ENCODE measurements at regions not wholly inside any gene's neighbourhood (a gene's known extent, or its start where the extent isn't known, plus 50 kb on each side); places are given as distances from the start of the nearest gene placed in this dataset.

- ChIA-PET CTCF (no interaction called here), SMC1A (ENCODE audit: uncharacterized antibody, unreplicated experiment) (interaction anchor here (0.8 kb wide), 1 partner anchor 12 kb away, joined by 3 read pairs; no protein-coding TSS in a partner anchor), RAD21 (ENCODE audit: unreplicated experiment) (interaction anchor here (0.6 kb wide), 1 partner anchor 202 kb away, joined by 3 read pairs; no protein-coding TSS in a partner anchor), POLR2A (no interaction called here)
- no peak overlapping the region for H3K4me3 ChIP-seq
- H3K4me2 ChIP-seq (ENCODE audit: control insufficient read depth, insufficient read depth): no peak overlapping the region
- peaks cover 0 to 2% of the 10 kb centered on the region in 2 experiments; a peak in 1 of 4 replicates for H3K27me3 ChIP-seq (replicated peaks in 1 of 2; ENCODE audit: control insufficient read depth in 2 of 2, insufficient read depth in 2 of 2, low read length in 1 of 2)
- H3K4me1 ChIP-seq (ENCODE audit: control insufficient read depth, insufficient read depth, low read length): no peaks in the 10 kb centered on the region
- H3K36me3 ChIP-seq (ENCODE audit: control insufficient read depth in 2 of 2, insufficient read depth in 2 of 2, low read length in 1 of 2): no peaks in the 10 kb centered on the region
- DNase-seq (ENCODE audit: low read depth, low spot score): no peak
- in situ Hi-C loops (cut with MboI) (no loop called here), intact Hi-C loops (cut with micrococcal nuclease; ENCODE audit: unreplicated experiment) (no loop called here)
- no peaks in the 10 kb centered on the region for H3K9me3 ChIP-seq (replicated peaks; ENCODE audit: control insufficient read depth, insufficient read depth, low read length)
- no peaks in the 10 kb centered on the region for H4K20me1 ChIP-seq (ENCODE audit: control insufficient read depth, insufficient read depth)
- no peak for ATAC-seq
- no peak overlapping the region for H2AFZ ChIP-seq (ENCODE audit: control insufficient read depth, low read depth, low read length)
- 26% methylated on average over 17 of the region's 17 CpGs for WGBS (ENCODE audit: insufficient coverage, insufficient replicate concordance, low lambda C conversion rate, missing lambda C conversion rate)
- H3K9ac ChIP-seq (ENCODE audit: control insufficient read depth, insufficient read depth, low read length): no peak overlapping the region
- no peak for TF ChIP-seq SRF (IDR thresholded peaks at IDR 0.05; ENCODE audit: low read depth in 2 of 2, low read length in 2 of 2)
- TF ChIP-seq E2F8 (IDR thresholded peaks at IDR 0.05; ENCODE audit: low read depth, partially characterized antibody): no peak
- no peak for TF ChIP-seq NR2F1 (conservative IDR thresholded peaks at IDR 0.05)
- TF ChIP-seq NFYB (IDR thresholded peaks at IDR 0.05; ENCODE audit: insufficient read depth, low read depth, low read length): no peak
- TF ChIP-seq MEF2A (IDR thresholded peaks at IDR 0.05; ENCODE audit: insufficient read depth, low read depth, low read length): no peak
- TF ChIP-seq ZZZ3 (IDR thresholded peaks at IDR 0.05; ENCODE audit: control insufficient read depth, insufficient read length, low read depth): no peak
- TF ChIP-seq PKNOX1 (IDR thresholded peaks at IDR 0.05): no peak
- TF ChIP-seq ZBTB33 (IDR thresholded peaks at IDR 0.05): no peak
- no peak for TF ChIP-seq HDAC2 (IDR thresholded peaks at IDR 0.05)
- no peak for TF ChIP-seq MTA3 (IDR thresholded peaks at IDR 0.05; ENCODE audit: borderline replicate concordance, low read length)
- FAIRE-seq: no peak
- no TSS peak for BruUV-seq (replicated peaks)
- H3K79me2 ChIP-seq (ENCODE audit: control insufficient read depth, insufficient read depth, low read length): no peaks in the 10 kb centered on the region
- no peak overlapping the region for H3K27ac ChIP-seq (ENCODE audit: control insufficient read depth, insufficient read depth)
Measured at GRCh38 chr20:23296841-23297701, 53.5 kb upstream of the NXT1 start.

Data from GM12878 (cell line).